Raji (cell line): ENCODE measurements at regions not wholly inside any gene's neighbourhood (a gene's known extent, or its start where the extent isn't known, plus 50 kb on each side); places are given as distances from the start of the nearest gene placed in this dataset.

Experiments
- POLR2A ChIP-seq: IDR thresholded peaks from 2 replicates; pipeline ENCODE4 v1.6.1; 2011; ENCODE audit warnings: low read depth, low read length, control low read depth; ENCODE audit not compliant: insufficient read depth

GRCh38 chr3:177601152-177601551, 403.9 kb upstream of the TBL1XR1 start:
- TF ChIP-seq POLR2A: no peak

DNA sequence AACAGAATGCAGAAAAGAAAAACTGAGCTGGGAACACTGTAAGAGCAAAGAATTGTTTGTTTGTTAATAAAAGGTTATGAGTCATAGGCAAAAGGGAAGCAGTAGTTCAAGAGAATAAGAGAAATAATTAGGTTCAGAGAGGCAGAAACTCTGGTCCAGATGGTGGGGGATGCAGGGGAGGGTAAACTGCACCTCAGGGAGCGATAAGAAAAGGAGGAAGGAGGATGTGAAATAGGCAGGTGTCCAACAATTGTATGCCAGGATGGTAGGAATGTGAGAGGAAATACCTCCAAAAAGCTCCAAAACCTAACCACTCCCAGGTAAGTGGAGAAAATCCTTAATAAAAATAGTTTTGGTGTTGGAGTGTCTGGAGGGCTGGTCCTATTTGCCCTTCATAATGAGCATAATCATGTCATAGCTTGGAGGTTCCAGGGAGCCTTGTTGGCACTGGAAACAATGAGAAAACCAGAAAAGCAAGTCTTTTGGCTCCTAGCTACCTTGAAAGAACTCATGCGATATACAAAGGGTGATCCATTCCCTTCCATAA, 405.4 kb upstream of the TBL1XR1 start:
- no peak for TF ChIP-seq POLR2A

DNA sequence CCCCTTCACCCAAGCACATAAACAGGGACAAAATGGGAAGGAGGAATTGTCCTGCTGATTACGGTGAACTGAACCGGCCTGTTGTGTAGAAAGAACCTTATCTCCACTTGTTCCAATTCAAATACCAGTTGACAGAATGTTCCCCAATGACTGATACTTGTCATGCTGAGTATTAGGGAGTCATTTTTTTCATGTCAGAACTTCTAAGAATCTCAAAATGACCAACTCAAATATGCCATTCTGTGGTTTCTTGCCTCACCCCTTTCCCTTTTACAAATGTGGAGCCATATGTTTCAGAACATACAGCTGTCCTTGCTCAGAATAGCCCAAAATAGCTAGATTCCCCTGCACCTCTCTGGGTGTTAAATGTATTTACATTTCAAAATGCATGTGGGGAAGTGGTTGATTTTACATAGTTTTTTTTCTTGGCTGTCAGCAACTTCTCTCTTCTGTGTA, 405.9 kb upstream of the TBL1XR1 start:
- TF ChIP-seq POLR2A: no peak

DNA sequence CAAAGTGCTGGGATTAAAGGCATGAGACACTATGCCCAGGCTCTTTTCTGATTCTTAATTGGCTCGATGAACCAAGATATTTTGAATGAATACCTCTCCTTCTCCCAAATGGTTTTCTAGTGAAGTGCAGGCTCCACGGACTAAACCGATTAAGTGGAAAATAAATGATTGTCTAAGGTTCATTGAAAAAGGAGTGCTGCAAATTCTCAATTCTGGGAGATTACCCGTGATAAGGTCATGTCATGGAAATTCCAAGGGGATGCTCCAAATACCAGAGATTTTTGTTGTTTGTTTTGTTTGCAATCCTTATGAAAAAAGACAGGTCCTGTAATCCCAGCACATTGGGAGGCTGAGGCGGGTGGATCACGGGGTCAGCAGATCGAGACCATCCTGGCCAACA, 406.9 kb upstream of the TBL1XR1 start:
- no peak for TF ChIP-seq POLR2A

- TF ChIP-seq POLR2A: no peak
These were observed 409.6 kb upstream of the TBL1XR1 start for GRCh38 chr3:177606891-177607290.

- no peak for TF ChIP-seq POLR2A
These were observed 410.3 kb upstream of the TBL1XR1 start for GRCh38 chr3:177607589-177607988.

DNA sequence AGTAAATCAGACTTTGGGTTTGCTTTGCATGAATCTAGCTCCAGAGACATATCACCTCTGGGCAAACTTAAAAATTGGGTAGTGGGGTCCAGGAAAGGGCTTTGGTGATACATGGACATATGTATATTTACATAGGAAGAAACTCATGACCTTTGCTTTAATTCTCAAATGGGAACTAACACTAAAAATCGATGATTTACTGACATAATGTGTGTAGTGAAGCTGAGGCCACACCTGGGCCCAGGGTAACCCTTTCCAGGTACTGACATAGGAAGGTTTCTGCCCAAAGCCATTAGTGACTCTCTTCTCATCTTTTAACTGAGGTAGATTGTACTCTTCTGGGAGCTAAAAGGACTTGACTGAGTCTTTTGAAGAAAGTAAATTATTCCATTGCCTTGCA, 411.2 kb upstream of the TBL1XR1 start:
- TF ChIP-seq POLR2A: no peak

- TF ChIP-seq POLR2A: no peak
These were observed 412.3 kb upstream of the TBL1XR1 start for GRCh38 chr3:177609613-177610012.

DNA sequence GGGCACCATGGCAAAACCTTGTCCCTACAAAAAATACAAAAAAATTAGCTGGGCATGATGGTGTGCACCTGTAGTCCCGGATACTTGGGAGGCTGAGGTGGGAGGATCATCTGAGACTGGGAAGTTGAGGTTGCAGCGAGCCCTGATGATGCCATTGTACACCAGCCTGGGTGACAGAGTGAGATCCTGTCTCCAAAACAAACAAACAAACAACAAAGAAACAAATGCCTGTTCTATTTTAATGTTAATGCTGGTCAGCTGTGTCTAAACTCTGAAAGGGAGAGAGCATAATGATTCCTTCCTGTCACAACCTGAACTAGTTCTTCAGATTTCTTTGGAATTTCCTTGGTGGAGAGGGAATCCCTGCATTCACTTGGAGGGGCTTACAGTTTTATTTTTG, 413.0 kb upstream of the TBL1XR1 start:
- no peak for TF ChIP-seq POLR2A

DNA sequence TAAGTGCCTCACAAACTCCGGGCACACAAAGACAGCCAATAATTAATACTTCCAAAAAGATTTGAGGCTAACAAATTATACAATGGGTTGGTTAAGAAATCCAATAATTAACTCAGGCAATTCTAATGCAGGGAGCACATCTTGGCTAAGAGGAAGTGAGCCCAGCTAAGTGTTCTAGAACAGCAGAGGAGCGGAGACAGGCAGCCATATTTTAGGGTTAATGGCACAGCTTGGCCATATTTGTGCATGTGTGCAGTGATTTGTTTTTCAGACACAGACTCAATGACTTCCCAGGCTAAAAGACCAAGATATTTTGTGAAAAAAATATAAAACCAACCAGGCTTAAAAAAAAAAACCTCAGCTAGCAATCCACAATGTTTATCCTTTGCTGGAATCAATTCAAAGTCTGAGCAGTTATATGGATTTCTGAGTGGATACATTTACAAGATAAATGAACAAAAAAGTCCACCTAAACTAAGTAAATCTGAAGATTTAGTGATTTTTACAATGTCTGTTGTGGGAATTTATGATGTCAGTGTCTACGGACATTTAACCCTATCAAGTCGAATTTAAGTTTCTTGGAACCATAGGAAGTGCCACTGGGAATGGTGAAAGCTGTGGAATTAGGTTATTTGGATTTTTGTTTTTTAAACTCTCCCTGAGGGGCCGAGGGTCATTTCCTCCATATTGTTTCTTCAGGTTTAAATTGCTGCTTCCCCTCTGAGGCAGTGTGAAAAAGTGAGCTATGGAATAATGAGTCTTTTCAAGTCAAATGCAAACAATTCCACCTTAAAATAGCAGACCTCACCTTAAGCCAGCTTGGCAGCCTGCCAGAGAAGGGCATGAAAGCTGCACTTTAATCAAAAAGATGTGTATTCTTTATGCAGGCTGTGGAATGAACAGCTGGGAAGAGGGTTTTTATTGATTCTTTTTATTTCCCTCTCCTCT, 413.7 kb upstream of the TBL1XR1 start:
- no peak for TF ChIP-seq POLR2A

GRCh38 chr3:177611752-177612334, 414.6 kb upstream of the TBL1XR1 start:
- TF ChIP-seq POLR2A: no peak

DNA sequence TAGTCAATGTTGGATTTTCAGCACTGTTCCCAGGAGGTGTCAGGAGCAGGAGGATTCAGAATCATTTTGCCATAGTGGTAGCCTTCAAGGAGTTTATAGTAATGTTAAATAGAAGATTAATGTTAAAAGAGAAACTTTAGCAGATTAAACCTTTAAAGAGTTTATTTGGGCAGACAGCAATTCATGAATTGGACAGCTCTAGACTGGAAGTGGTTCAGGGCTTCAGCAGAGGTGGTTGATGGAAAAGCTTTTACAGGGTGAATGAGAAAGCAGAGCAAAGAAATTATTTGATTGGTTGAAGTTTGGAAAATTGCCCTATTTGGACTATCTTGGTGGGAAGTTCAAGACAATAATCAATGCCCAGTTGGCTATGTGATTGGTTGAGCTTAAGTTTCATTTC, 416.6 kb upstream of the TBL1XR1 start:
- no peak for TF ChIP-seq POLR2A

- TF ChIP-seq POLR2A: no peak
These were observed 417.7 kb upstream of the TBL1XR1 start for GRCh38 chr3:177615015-177615414.

DNA sequence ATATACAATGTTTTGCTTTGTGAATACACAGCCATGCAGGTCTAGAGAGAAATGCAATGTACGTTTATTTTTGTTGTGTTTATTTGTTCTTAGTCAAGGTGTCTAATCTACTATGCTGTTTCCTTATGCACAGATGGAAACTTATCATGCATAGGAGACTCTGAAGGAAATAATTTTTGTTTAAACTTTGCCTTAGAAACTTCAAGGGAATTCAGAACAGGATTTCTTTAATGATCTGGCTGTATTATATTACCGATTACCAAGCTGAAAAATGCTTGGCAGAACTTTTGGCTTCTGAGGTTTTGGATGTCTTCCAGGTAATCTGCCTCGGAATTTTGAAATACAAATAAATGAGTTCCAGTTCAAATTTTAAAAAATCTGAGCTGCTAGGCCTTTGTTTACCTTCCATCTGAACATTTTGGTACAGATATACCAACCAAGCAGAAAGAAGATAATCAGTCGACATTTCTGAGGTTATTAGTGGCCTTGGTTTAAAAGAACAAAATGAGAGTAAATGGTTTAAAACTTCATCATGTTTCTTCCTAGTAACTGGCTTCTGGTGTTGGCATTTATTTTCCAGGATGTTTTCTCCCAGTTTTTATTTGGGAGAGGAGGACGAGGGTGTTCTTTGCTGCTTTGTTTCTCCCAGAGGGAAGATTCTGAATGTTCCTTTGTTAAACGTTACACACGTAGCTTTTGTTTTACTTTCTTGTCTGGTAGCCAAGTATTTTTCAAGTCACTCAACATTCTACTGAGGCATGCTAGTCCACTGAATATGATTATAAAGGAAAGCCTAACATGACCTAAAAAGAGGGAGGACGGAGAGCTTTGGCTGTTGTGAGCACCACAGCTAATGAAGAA, 421.8 kb upstream of the TBL1XR1 start:
- TF ChIP-seq POLR2A: no peak

- TF ChIP-seq POLR2A: no peak
These were observed 422.8 kb upstream of the TBL1XR1 start for GRCh38 chr3:177620073-177620472.
